ENCODE measurements at regions not wholly inside any gene's neighbourhood (a gene's known extent, or its start where the extent isn't known, plus 50 kb on each side); places are given as distances from the start of the nearest gene placed in this dataset.
"Not testable (repeated sequence)": the region's sequence is repeated elsewhere in the genome, so short reads cannot be mapped to it uniquely, and the experiment has no call there.

- TF ChIP-seq, protein P1, sequence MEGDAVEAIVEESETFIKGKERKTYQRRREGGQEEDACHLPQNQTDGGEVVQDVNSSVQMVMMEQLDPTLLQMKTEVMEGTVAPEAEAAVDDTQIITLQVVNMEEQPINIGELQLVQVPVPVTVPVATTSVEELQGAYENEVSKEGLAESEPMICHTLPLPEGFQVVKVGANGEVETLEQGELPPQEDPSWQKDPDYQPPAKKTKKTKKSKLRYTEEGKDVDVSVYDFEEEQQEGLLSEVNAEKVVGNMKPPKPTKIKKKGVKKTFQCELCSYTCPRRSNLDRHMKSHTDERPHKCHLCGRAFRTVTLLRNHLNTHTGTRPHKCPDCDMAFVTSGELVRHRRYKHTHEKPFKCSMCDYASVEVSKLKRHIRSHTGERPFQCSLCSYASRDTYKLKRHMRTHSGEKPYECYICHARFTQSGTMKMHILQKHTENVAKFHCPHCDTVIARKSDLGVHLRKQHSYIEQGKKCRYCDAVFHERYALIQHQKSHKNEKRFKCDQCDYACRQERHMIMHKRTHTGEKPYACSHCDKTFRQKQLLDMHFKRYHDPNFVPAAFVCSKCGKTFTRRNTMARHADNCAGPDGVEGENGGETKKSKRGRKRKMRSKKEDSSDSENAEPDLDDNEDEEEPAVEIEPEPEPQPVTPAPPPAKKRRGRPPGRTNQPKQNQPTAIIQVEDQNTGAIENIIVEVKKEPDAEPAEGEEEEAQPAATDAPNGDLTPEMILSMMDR (IDR thresholded peaks at IDR 0.05), result not testable (repeated sequence)
- not testable (repeated sequence) for TF ChIP-seq POLR2A (IDR thresholded peaks at IDR 0.05)
These were observed 158.6 kb upstream of the CCN2 start for GRCh38 chr6:132109752-132110151.
